Activated CD4-positive, alpha-beta T cell treated with anti-CD3 and anti-CD28 coated beads, Interleukin-2, amount 50 U/mL, for 48 hours (primary cell): ENCODE measurements at regions not wholly inside any gene's neighbourhood (a gene's known extent, or its start where the extent isn't known, plus 50 kb on each side); places are given as distances from the start of the nearest gene placed in this dataset.
"Not testable (repeated sequence)": the region's sequence is repeated elsewhere in the genome, so short reads cannot be mapped to it uniquely, and the experiment has no call there.

Experiments used
- DNase-seq, 2 experiments: peaks; one replicate each; pipeline ENCODE4 v3.0.0-alpha.2; 2020

GRCh38 chr6:109252261-109253041, 129.8 kb downstream of the CD164 start:
- DNase-seq, result no peak

GRCh38 chr6:109251839-109252238, 130.4 kb downstream of the CD164 start:
- no peak for DNase-seq

- not testable (repeated sequence) for DNase-seq
Measured at GRCh38 chr6:109250544-109251156, 131.6 kb downstream of the CD164 start.

GRCh38 chr6:109243863-109244825, 138.1 kb downstream of the CD164 start:
- DNase-seq, result no peak

GRCh38 chr6:109242925-109243324, 139.3 kb downstream of the CD164 start:
- DNase-seq, result no peak

- no peak for DNase-seq
Measured at GRCh38 chr6:109242029-109242428, 140.2 kb downstream of the CD164 start.

- DNase-seq, result no peak
Measured at GRCh38 chr6:109241199-109241598, 141.1 kb downstream of the CD164 start.

GRCh38 chr6:109240370-109241084, 141.7 kb downstream of the CD164 start:
- DNase-seq, result no peak

GRCh38 chr6:109239651-109240321, 142.5 kb downstream of the CD164 start:
- DNase-seq, result no peak

- DNase-seq, result no peak
Measured at GRCh38 chr6:109239160-109239559, 143.1 kb downstream of the CD164 start.

GRCh38 chr6:109238396-109238795, 143.1 kb downstream of the CEP57L1 start:
- DNase-seq, result no peak

GRCh38 chr6:109237986-109238329, 142.7 kb downstream of the CEP57L1 start:
- no peak for DNase-seq

GRCh38 chr6:109237077-109237985, 142.0 kb downstream of the CEP57L1 start:
- DNase-seq, result no peak

- DNase-seq, result peak; percentile 12 to 22
Measured at GRCh38 chr6:109236115-109237076, 141.1 kb downstream of the CEP57L1 start.

- DNase-seq, result no peak
Measured at GRCh38 chr6:109235481-109236038, 140.3 kb downstream of the CEP57L1 start.

GRCh38 chr6:109230453-109230852, 135.1 kb downstream of the CEP57L1 start:
- DNase-seq, result no peak

GRCh38 chr6:109229536-109229935, 134.2 kb downstream of the CEP57L1 start:
- DNase-seq, result no peak

- DNase-seq, result no peak
Measured at GRCh38 chr6:109227646-109228045, 132.3 kb downstream of the CEP57L1 start.

GRCh38 chr6:109226353-109226752, 131.0 kb downstream of the CEP57L1 start:
- DNase-seq, result no peak

GRCh38 chr6:109225946-109226345, 130.6 kb downstream of the CEP57L1 start:
- DNase-seq, result no peak
